ENCODE measurements at regions not wholly inside any gene's neighbourhood (a gene's known extent, or its start where the extent isn't known, plus 50 kb on each side); places are given as distances from the start of the nearest gene placed in this dataset.

DNA sequence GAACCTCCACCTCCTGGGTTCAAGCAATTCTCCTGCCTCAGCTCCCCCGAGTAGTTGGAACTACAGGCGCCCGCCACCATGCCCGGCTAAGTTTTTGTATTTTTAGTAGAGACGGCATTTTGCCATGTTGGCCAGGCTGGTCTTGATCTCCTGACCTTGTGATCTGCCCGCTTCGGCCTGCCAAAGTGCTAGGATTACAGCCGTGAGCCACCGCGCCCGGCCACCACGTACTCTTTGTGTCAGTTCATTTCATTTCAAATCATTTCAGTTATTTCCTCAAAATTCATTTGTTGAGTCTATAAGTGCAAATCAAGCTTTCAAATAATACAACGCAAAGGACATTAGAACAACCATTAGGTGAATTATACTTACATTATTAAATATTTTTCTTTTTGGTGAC, 943.8 kb downstream of the TYW1 start:
- Mint-ChIP-seq H3K4me1 (no peaks in the 10 kb centered on the region), H3K36me3 (peaks cover 2% of the 10 kb centered on the region), H3K27me3 (no peaks in the 10 kb centered on the region), H3K27ac (no peak overlapping the region), H3K9me3 (peaks cover 4 to 12% (median 6%) of the 10 kb centered on the region in 3 donors), H3K4me3 (no peak overlapping the region)

DNA sequence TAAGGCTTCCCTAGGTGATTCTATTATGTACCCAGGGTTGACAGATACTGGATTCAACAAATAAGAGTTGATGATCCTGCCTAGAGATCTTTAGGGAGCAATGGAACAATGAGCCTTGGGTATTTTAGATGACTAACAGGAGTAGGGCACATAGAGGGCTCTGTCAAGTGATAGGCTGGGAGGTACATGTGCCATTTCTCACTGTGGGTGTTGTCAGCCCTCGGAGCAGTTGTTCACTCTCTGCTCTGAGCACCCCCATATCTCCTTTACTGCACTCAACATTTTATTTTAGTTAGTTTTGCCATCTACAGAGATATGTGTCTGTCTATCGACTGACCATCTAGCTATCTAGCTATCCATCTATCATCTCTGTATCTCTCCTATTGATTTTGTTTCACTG, 950.6 kb downstream of the TYW1 start:
- H3K9me3 Mint-ChIP-seq: peaks cover 2 to 6% (median 5%) of the 10 kb centered on the region in 3 donors
- no peak overlapping the region for H3K4me3 Mint-ChIP-seq
- H3K27ac Mint-ChIP-seq: no peak overlapping the region
- H3K27me3 Mint-ChIP-seq: no peaks in the 10 kb centered on the region
- H3K36me3 Mint-ChIP-seq: peaks cover 2% of the 10 kb centered on the region
- no peaks in the 10 kb centered on the region for H3K4me1 Mint-ChIP-seq

DNA sequence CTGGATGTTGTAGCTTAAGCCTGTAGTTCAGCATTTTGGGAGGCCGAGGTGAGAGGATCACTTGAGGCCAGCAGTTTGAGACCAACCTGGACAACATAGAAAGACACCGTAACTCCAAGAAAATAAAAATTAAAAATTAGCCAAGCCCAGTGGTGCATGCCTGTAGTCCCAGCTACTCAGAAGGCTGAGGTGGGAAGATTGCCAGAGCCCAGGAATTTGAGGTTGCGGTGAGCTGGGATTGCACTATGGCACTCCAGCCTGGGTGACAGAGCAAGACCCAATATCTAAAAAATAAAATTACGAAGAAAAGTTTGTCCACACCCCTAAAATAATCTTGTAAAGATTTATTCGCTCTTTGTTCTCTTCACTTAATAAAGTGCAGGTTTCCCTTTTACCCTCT, 951.0 kb downstream of the TYW1 start:
- H3K36me3 Mint-ChIP-seq: peaks cover 2% of the 10 kb centered on the region
- H3K27me3 Mint-ChIP-seq: no peaks in the 10 kb centered on the region
- H3K4me1 Mint-ChIP-seq: no peaks in the 10 kb centered on the region
- H3K27ac Mint-ChIP-seq: no peak overlapping the region
- H3K9me3 Mint-ChIP-seq: peaks cover 2 to 6% (median 5%) of the 10 kb centered on the region in 3 donors
- H3K4me3 Mint-ChIP-seq: no peak overlapping the region

DNA sequence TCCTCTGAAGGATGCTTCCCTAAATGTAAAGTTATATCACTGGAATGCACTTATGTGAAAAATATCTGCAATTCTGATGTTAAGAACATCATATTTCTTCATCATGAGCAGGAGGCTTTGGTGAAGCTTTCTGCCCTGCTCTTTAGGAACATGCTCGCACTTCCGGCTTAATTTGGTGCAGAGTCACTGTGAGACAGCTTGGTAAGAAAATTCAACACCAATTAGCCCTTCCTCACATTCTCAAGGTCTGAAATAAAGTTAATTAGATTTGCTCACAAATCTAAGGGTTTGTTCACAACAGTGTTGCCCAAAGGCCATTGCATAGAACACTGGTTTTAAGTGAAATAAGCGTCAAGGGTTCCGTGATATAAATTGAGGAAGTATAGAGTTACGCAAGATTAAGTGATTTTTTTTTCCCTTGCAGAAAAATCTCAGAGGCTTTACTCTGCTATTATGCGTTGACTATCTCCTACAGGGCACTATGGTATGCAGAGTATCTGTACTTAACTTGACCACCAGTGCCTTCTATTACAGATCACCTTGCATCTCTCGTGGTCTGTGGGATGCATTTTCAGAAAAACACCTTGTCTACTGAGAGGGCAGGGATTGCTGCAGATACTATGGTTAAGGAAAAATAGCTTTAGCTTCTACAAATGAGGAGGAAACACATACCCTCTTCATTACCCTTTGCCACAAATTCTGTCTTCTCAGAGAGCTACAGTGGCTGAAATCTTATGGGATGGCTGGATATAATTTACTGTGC, 953.9 kb downstream of the TYW1 start:
- Mint-ChIP-seq H3K4me3 (no peak overlapping the region), H3K4me1 (no peaks in the 10 kb centered on the region), H3K27ac (no peak overlapping the region), H3K36me3 (no peaks in the 10 kb centered on the region), H3K9me3 (peaks cover 2 to 8% (median 5%) of the 10 kb centered on the region in 3 donors), H3K27me3 (no peaks in the 10 kb centered on the region)

DNA sequence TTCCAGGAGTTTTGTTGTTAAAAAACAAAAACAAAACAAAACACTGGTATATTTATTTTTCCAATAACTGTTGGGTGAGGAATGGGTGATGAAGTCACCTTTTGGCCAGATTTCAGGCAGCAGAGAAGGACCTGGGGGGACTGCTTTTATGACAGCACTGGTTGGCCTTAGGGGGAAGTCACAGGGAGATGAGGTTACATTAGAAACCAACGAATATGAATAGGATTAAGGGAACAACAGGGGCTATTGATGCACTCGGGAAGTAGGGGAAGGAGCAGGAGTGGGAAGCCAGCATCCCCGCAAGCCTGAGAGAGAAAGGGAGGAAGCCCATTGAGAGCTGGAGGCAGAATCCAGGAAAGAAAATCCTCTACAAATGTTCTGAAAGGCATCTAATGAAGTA, 958.4 kb downstream of the TYW1 start:
- H3K36me3 Mint-ChIP-seq: no peaks in the 10 kb centered on the region
- H3K4me3 Mint-ChIP-seq: no peak overlapping the region
- H3K9me3 Mint-ChIP-seq: peaks cover 5 to 18% (median 6%) of the 10 kb centered on the region in 3 donors
- no peaks in the 10 kb centered on the region for H3K27me3 Mint-ChIP-seq
- no peak overlapping the region for H3K27ac Mint-ChIP-seq
- H3K4me1 Mint-ChIP-seq: no peaks in the 10 kb centered on the region

DNA sequence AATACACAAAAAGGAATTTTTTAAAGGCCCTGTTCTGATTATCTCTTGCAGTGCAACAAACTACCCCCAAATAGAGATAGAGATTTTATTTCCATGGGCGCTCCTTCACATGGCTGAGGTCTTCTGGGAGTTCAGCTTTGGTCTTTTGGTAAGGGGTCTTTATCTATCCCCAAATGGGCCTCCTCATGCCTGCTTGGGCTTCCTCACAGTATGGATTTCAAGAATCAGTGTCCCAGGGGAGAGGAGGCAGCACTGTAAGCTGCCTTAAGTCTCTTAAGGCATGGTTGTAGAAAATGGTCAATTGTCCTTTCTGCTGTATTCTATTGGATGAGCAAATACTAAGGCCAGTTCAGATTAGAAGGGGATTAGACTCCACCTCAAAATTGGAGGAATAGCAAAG, 966.2 kb downstream of the TYW1 start:
- H3K27me3 Mint-ChIP-seq: no peaks in the 10 kb centered on the region
- no peak overlapping the region for H3K4me3 Mint-ChIP-seq
- H3K36me3 Mint-ChIP-seq: no peaks in the 10 kb centered on the region

DNA sequence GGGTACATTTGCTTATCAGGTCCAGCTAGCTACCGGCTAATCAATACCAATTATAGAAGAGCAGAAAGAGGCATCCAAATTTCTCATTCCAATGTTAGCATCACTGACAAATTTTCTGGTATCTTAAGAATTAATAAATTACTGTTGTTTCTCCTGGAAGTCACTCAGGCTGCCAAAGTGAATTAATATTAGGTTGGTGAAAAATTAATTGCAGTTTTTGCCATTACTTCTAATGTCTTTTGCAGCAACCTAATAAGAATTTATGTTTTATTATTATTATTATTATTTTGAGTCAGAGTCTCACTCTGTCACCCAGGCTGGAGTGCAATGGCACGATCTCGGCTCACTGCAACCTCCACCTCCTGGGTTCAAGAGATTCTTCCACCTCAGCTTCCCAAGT, 979.9 kb downstream of the TYW1 start:
- Mint-ChIP-seq H3K27ac (no peak overlapping the region), H3K36me3 (no peaks in the 10 kb centered on the region), H3K4me3 (no peak overlapping the region), H3K4me1 (no peaks in the 10 kb centered on the region), H3K27me3 (no peaks in the 10 kb centered on the region), H3K9me3 (peaks cover 0 to 4% (median 3%) of the 10 kb centered on the region in 3 donors)

More for the DNA sequence above, 966.2 kb downstream of the TYW1 start:
- H3K4me1 Mint-ChIP-seq: no peaks in the 10 kb centered on the region
- peaks cover 4 to 21% (median 4%) of the 10 kb centered on the region in 3 donors for H3K9me3 Mint-ChIP-seq
- H3K27ac Mint-ChIP-seq: no peak overlapping the region

DNA sequence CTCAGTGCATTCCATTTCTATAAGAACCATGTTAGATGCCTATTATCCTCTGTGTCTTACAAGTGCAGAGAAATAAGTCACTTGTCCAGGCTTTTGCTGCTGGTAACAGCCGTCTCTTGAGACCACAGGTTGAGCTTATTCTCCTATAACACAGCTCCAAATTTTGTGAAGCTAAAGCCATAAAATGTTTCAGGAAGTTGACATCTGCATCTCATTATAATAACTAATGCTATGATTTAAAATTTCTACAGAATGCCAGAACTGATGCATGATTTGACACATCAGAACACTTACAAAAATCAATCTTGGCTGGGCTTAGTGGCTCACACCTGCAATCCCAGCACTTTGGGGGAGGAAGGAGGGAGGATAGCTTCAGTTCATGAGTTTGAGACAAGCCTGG, 986.9 kb downstream of the TYW1 start:
- Mint-ChIP-seq H3K9me3 (peaks cover 2 to 13% (median 4%) of the 10 kb centered on the region in 3 donors), H3K27ac (no peak overlapping the region), H3K4me1 (no peaks in the 10 kb centered on the region), H3K36me3 (no peaks in the 10 kb centered on the region), H3K27me3 (no peaks in the 10 kb centered on the region), H3K4me3 (no peak overlapping the region)

DNA sequence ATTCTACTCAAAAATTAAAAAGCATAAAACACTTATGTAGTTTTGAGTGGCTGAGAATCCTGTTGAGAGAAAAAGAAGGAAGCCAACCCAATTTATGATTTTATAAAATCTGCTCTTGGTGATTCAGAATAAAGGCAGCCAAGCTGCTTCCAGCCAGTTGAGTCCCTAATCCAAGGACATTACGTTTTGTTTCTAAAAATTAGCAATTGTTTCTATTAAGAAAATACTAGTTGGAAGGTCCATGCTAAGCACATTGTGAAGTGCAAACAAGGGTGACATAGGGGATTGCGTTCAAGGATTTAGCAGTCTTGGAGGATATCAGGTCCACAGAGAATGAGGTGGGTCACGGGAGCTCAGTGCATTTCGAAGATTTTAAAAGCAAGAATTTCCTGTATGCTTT, 987.7 kb downstream of the TYW1 start:
- Mint-ChIP-seq H3K27me3 (no peaks in the 10 kb centered on the region), H3K4me1 (no peaks in the 10 kb centered on the region), H3K4me3 (no peak overlapping the region), H3K9me3 (peaks cover 2 to 13% (median 4%) of the 10 kb centered on the region in 3 donors), H3K27ac (no peak overlapping the region), H3K36me3 (no peaks in the 10 kb centered on the region)

DNA sequence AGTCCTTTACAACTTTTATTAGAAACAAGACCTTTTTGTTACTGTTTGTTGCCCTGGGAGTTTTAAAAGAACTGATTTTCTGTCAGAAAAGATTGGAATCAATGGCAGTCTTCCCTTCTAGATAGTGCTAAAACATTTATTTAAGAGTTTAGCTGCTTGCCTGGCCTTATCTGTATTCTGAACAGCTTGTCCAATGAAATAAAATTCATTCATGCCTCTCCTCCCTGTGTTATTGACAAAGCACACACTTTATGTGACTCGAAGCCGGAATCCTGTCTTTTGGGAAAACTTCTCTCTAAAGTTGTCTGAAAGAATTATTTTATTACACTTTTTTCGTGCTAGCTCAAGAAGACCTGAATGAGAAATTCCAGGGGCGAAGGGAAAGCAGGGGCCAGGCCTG, 992.5 kb downstream of the TYW1 start:
- Mint-ChIP-seq H3K36me3 (peaks cover 2% of the 10 kb centered on the region), H3K4me3 (no peak overlapping the region), H3K9me3 (peaks cover 0 to 10% (median 2%) of the 10 kb centered on the region in 3 donors), H3K27me3 (no peaks in the 10 kb centered on the region), H3K27ac (no peak overlapping the region), H3K4me1 (no peaks in the 10 kb centered on the region)

DNA sequence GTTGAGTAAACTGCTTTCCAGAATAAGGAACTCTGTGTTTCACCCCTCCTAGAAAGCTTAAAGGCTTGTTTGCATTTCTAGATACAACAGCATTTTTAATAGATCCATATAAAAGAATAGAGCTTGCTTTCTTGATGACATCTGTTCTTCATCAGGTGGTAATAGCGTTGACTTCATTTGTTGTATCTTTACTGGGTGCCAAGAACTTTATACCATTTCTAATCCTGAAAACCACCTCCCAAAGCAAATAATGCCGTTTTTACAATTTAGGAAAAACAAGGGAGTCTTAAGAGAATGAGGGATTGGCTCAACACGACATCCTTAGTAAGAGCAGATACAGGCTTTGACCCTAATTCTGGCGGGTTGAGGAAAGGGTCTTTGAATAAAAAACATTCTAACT, 993.4 kb downstream of the TYW1 start:
- H3K27ac Mint-ChIP-seq: no peak overlapping the region

DNA sequence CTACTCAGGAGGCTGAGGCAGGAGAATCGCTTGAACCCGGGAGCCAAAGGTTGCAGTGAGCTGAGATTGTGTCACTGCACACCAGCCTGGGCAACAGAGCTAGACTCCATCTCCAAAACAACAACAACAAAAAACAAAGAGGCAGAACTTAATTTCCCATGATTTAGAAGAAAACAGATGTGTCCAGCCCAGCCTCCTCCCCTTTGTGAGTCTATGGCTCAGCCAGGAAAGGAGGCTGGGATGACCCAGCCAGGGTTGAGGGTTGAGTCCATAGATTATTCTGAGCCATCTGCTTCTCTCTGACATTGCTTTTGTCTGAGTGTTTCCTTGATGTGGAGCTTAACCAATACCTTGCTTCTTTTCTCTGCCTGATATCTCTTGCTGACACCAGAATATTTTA, 994.1 kb downstream of the TYW1 start:
- Mint-ChIP-seq H3K4me1 (no peaks in the 10 kb centered on the region), H3K27me3 (no peaks in the 10 kb centered on the region), H3K9me3 (peaks cover 0 to 6% (median 2%) of the 10 kb centered on the region in 3 donors), H3K36me3 (peaks cover 2% of the 10 kb centered on the region), H3K27ac (no peak overlapping the region), H3K4me3 (no peak overlapping the region)

More for the DNA sequence above, 993.4 kb downstream of the TYW1 start:
- Mint-ChIP-seq H3K4me3 (no peak overlapping the region), H3K4me1 (no peaks in the 10 kb centered on the region), H3K9me3 (peaks cover 0 to 6% (median 2%) of the 10 kb centered on the region in 3 donors), H3K36me3 (peaks cover 2% of the 10 kb centered on the region), H3K27me3 (no peaks in the 10 kb centered on the region)

DNA sequence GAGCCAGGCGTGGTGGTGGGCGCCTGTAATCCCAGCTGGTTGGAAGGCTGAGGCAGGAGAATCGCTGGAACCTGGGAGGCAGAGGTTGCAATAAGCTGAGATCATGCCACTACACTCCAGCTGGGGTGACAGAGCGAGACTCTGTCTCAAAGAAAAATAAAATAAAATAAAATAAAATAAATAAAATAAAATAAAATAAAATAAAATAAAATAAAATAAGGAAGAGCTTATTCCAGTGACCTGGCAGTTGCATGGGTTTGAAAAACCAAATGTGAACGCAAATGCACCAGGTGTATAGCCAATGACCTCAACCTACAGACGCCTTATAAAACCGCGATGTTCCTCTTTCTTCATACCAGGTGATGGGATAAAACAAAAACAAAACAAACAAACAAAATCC, 995.7 kb downstream of the TYW1 start:
- peaks cover 2% of the 10 kb centered on the region for H3K36me3 Mint-ChIP-seq
- no peaks in the 10 kb centered on the region for H3K4me1 Mint-ChIP-seq
- H3K27me3 Mint-ChIP-seq: no peaks in the 10 kb centered on the region
- peaks cover 0 to 5% (median 4%) of the 10 kb centered on the region in 3 donors for H3K9me3 Mint-ChIP-seq
- H3K4me3 Mint-ChIP-seq: no peak overlapping the region
- H3K27ac Mint-ChIP-seq: no peak overlapping the region

DNA sequence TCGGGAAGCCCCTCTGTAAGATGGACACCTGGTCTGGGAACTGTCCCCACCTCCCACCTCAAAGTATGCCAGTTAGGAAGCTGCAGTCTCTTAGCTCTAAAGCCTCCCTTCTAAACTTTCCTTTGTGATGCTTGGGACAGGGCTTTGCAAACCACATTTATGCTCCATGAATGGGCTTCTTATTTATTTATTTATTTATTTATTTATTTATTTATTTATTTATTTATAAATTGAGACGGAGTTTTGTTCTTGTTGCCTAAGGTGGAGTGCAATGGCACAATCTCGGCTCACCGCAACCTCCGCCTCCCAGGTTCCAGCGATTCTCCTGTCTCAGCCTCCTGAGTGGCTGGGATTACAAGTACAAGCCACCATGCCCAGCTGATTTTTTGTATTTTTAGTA, 1009.4 kb downstream of the TYW1 start:
- Mint-ChIP-seq H3K27ac (no peak overlapping the region), H3K4me3 (no peak overlapping the region), H3K4me1 (peaks cover 0 to 1% (median 0%) of the 10 kb centered on the region in 3 donors), H3K36me3 (peaks cover 4% of the 10 kb centered on the region), H3K27me3 (no peaks in the 10 kb centered on the region), H3K9me3 (peaks cover 4 to 8% (median 6%) of the 10 kb centered on the region in 3 donors)

DNA sequence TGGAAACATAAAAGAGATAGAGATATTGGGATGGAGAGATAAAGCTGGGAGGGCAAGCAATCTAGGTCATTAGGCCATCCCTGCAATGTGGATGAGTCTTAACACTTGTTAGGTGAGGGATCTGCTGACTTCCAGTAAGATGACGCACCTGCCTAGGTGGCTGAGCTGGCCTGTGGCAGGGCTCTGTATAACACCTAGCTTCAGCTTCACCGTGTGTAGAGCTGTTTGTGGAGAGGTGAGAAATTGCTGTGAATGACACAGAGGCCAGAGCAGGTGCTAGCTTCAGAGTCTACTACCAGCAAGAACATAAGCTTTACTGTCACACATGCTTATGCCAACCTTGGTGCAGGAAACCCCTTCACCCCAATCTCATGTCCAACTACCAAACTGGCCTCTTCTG, 1010.0 kb downstream of the TYW1 start:
- peaks cover 4% of the 10 kb centered on the region for H3K36me3 Mint-ChIP-seq
- H3K27me3 Mint-ChIP-seq: no peaks in the 10 kb centered on the region
- peaks cover 0 to 1% (median 0%) of the 10 kb centered on the region in 3 donors for H3K4me1 Mint-ChIP-seq
- no peak overlapping the region for H3K4me3 Mint-ChIP-seq
- H3K9me3 Mint-ChIP-seq: peaks cover 10 to 11% (median 10%) of the 10 kb centered on the region in 3 donors
- no peak overlapping the region for H3K27ac Mint-ChIP-seq

DNA sequence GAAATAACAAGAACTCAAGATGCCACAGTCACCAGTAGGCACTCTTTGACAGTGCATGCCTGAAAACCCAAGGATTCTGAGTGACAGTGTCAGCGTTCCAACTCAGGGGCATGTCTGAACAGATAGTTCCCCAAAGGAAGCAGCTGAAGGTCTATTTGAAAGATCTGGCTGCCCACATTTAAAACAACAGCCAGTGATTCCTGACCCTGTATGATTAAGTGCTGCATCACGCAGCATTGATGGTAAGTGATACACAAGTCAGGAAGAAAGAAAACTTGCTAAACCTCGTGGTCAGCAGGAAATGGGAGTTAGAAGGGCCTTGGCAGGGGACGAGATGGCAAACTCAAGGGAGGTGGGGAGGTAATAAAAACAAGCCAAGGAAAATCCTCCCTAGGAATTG, 1013.1 kb downstream of the TYW1 start:
- H3K9me3 Mint-ChIP-seq: peaks cover 7 to 10% (median 8%) of the 10 kb centered on the region in 3 donors
- no peaks in the 10 kb centered on the region for H3K4me1 Mint-ChIP-seq
- H3K4me3 Mint-ChIP-seq: no peak overlapping the region
- H3K36me3 Mint-ChIP-seq: no peaks in the 10 kb centered on the region
- no peak overlapping the region for H3K27ac Mint-ChIP-seq
- no peaks in the 10 kb centered on the region for H3K27me3 Mint-ChIP-seq

Data from IgD-negative memory B cell (primary cell).